ENCODE measurements at regions not wholly inside any gene's neighbourhood (a gene's known extent, or its start where the extent isn't known, plus 50 kb on each side); places are given as distances from the start of the nearest gene placed in this dataset.

GRCh38 chr4:27276307-27277073 is 415.8 kb downstream of the STIM2 start:
- no peak for DNase-seq

- no peak for DNase-seq
These were observed 418.2 kb downstream of the STIM2 start for GRCh38 chr4:27278615-27279375.

GRCh38 chr4:27288496-27288895 is 427.9 kb downstream of the STIM2 start:
- DNase-seq: no peak

- no peak for DNase-seq
These were observed 429.1 kb downstream of the STIM2 start for GRCh38 chr4:27289704-27290103.

GRCh38 chr4:27293831-27294230 is 433.2 kb downstream of the STIM2 start:
- no peak for DNase-seq

GRCh38 chr4:27304751-27305150 is 444.1 kb downstream of the STIM2 start:
- DNase-seq: no peak

GRCh38 chr4:27305246-27305645 is 444.6 kb downstream of the STIM2 start:
- no peak for DNase-seq

- DNase-seq: no peak
These were observed 447.7 kb downstream of the STIM2 start for GRCh38 chr4:27308379-27308778.

- no peak for DNase-seq
These were observed 455.0 kb downstream of the STIM2 start for GRCh38 chr4:27315625-27316024.

- DNase-seq: no peak
These were observed 455.5 kb downstream of the STIM2 start for GRCh38 chr4:27316176-27316575.

GRCh38 chr4:27318740-27319139 is 458.1 kb downstream of the STIM2 start:
- no peak for DNase-seq

GRCh38 chr4:27326991-27327390 is 466.4 kb downstream of the STIM2 start:
- no peak for DNase-seq

GRCh38 chr4:27327421-27328181 is 467.0 kb downstream of the STIM2 start:
- DNase-seq: no peak

- no peak for DNase-seq
These were observed 477.9 kb downstream of the STIM2 start for GRCh38 chr4:27338530-27338929.

- no peak for DNase-seq
These were observed 482.8 kb downstream of the STIM2 start for GRCh38 chr4:27343411-27343810.

GRCh38 chr4:27350161-27350560 is 489.5 kb downstream of the STIM2 start:
- DNase-seq: no peak

- no peak for DNase-seq
These were observed 496.6 kb downstream of the STIM2 start for GRCh38 chr4:27357283-27357682.

- DNase-seq: no peak
These were observed 497.6 kb downstream of the STIM2 start for GRCh38 chr4:27358269-27358668.

- no peak for DNase-seq
These were observed 499.5 kb downstream of the STIM2 start for GRCh38 chr4:27360131-27360530.

- no peak for DNase-seq
These were observed 500.2 kb downstream of the STIM2 start for GRCh38 chr4:27360790-27361267.

GRCh38 chr4:27364509-27364908 is 503.9 kb downstream of the STIM2 start:
- DNase-seq: no peak

- DNase-seq: no peak
These were observed 505.6 kb downstream of the STIM2 start for GRCh38 chr4:27366104-27366823.

- DNase-seq: no peak
These were observed 508.1 kb downstream of the STIM2 start for GRCh38 chr4:27368781-27369180.

Measured in HCEC 1CT (cell line).